GM21515 (cell line): ENCODE measurements at regions not wholly inside any gene's neighbourhood (a gene's known extent, or its start where the extent isn't known, plus 50 kb on each side); places are given as distances from the start of the nearest gene placed in this dataset.

Experiments used
- ATAC-seq: cut with Tn5 transposase; IDR thresholded peaks from one replicate; pipeline ENCODE4 v1.9.1; 2021; ENCODE audit not compliant: unreplicated experiment

DNA sequence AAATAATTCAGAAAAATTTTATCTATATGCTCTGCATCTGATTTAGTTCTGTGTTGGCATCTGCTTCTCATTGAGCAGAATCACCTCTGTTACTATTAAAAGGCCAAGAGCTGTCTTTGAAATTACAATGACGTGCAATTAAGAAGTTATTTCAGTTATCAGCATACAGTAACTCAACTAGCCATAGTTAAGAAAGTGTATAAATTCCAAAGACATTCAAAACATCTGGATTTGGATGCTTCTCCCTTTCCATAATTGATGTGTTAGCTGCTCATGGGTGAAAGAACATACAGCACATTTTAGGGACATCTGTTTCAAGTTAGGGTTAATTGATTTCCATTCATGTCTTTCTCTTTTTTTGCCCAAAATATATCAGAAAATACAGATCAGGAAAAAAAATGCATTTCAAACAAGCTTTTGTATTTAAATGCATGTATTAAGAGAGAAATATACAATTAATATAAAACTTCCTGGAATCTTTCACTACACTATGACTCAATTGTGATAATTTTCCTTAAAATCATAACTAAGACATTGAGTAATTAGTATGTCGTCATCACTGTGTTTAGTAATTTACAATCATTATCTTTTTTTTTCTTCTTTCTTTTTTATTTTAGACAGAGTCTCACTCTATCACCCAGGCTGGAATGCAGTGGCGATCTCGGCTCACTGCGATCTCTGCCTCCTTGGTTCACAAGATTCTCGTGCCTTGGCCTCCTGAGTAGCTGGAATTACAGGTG lies 82.7 kb upstream of the MBNL1 start:
- no peak for ATAC-seq

DNA sequence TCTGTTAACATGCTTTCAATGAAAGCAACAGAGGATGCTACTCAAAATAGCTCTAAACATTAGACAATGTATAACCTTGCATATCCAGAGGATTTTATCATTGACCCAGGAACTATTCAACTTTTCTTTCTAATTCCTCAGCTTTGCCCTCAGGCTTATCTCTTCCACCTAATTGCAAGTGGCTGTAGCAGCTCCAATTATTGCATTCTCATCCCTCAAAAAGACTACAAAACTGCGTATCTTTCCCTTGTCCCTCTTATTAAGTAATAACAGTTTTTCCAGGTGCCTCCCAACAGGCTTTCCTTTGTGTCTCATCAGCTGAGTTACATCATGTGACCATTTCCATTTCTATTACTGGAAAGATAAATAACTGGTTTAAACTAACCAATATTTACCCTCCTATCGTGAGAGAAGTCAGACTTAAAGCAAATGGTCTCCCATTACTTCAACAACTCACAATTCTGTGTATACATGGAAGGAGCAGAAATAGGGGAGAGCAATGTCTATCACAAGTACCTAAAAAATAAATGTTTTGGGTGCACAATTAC lies 78.0 kb upstream of the MBNL1 start:
- ATAC-seq, result no peak

DNA sequence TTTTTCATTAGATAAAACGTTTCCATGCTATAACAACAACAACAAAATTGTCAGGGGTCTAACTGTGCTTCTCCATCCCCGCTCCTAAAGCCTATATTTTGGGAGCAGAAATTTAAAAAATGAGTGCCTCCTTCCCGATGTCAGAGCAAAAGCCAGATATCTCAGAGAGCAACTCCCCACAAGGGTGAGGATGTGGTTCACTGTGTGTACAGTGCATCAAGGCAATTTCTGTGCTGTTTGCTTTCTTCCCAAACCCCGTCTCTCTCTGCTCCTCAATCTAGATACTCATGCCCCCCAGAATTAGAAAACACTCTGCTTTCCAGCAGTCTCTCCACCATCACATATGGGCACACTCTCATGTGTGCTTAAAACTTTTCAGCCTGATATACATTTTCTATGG lies 76.7 kb upstream of the MBNL1 start:
- ATAC-seq, result no peak

DNA sequence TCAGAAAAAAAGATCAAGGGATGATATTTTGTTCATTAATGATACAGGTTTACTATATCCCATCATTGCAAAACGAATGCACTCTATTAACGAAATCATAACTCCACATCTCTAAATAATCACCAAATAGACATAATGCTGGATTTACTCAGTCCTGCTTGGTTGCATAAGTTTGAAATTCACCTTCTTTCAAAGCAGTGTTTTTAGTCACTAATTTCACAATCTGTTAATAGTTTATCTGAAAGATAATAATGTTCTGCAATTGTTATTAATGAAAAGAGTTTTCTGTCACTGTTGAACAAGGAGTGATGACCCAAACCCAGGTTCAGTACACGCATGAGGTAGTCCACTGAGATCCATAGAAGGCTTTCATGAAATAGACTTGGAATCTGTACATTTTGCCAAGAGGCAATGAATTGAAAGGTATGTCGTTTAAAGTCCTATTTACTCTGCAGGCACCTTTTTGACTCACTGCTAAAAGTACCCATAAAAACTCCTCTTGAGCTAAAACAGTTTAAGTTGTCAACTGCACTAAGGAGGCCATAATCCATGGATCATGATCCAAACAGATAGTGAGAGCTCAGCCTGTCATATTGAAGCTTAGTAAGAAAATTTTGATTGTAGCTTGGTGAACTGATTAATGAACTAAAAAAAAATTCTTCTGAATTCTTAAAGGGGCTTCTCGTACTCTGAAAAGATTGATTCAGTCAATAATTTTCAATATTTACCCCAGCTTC lies 75.6 kb upstream of the MBNL1 start:
- ATAC-seq, result no peak

DNA sequence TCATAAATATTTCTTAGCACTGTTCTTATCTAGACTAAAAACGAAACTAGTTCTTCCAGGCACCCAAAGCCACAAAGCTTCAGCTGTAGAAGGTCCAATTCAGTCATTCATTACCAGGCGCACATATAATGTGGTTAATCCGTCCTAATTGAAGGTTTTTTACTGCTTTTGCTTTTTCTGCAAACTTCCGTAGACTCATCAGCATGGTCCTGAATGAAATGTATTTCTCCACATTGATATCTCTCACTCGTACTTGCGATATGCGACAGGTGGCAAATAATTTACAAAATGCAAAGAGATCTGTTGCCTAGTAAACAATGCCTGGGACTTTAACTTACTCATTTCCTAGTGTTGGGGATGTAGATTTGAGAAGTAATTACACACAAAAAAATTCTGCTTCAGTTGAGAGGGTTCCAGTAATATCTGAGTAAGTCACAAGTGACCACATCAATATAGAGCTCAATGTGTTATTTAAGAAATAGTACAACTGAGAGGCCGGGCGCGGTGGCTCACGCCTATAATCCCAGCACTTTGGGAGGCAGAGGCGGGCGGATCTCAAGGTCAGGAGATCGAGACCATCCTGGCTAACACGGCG lies 75.0 kb upstream of the MBNL1 start:
- ATAC-seq, result peak; percentile 62

DNA sequence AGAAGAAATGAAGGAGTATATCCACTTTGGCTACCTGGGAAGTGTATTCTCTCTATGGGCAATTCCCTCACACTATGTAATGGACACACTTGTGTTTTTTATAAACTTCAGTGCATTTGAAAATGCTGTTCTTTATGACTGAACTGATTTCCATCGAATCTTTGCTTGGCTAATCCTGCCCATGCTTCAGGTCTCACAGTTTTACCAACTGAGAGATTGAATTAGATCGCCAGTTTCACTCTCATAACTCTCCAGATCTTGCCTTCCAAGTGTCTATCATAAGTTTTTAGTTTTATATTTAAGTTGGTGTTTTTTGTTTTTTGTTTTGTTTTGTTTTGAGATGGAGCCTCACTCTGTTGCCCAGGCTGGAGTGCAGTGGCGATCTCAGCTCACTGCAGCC lies 73.5 kb upstream of the MBNL1 start:
- no peak for ATAC-seq

DNA sequence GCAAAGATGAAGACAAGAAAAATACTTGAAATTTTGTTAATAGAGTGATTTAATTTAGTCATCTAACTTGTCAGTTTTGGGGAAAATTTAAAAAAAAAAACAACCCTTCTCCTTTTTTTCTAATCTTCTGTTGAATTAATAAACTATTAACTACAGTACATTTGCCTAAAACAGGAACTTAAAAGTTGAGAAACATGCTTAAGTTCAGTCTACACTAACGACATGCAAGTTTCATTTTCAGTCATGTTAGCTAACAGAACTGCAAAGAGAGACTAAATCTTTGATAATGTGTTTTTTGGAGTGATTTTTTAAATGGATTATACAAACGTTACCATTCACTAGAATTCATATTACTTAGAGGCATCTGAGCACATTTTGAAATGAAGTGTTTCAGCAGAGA lies 71.9 kb upstream of the MBNL1 start:
- ATAC-seq, result no peak

DNA sequence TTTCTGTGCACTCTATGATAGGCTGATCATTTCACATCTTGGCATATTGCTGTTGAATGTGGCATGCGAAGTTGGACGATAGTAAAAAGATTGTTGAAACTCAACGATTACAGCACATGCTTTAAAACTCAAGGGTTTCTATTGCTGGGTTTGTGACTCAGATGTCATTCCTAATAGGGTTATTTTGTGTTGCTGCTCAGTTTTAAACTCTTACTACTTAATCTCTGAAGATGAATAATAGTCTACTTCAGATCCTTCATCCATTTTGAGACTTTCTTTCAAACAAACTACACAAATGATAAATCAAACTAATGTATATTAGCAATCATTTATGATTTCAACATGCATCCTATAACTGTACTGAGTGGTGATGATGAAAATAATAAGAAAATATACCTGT lies 71.3 kb upstream of the MBNL1 start:
- no peak for ATAC-seq

DNA sequence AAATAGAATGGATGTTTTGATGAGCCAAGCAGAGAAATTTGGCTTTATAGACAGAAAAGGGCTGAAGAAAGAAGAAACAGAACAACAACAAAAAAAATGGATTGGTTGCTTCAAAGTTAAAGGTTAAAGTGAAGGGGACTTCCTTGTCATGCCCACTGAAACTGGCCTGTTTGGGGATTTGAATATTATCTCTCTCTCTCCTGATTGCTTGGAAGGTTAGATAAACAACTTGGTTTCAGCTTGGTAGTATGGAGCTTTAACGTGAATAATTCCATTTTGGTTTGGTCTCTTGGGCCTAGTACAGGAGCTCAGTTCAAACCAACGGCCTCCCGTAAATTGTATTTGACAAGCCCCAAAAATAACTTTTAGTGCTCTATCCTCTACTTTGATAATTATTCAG lies 70.8 kb upstream of the MBNL1 start:
- no peak for ATAC-seq

DNA sequence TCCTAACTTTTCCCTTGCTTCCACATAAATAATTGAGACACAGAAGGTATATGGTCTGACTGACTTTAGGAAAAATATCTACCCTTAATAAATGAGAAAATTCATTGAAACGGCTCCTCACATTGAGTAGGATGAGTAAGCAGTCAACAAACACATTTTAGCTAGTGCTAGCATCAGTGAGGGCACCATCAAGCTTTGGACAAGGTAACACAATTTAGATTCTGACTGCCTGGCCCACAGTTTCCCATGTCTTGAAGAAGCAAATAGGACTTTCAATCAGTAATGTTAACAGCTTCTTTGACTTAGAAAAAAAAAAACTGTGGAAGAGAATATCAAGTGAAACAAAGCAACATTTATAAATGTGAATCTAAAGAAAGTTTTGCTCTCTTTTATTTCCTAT lies 70.1 kb upstream of the MBNL1 start:
- ATAC-seq, result no peak

DNA sequence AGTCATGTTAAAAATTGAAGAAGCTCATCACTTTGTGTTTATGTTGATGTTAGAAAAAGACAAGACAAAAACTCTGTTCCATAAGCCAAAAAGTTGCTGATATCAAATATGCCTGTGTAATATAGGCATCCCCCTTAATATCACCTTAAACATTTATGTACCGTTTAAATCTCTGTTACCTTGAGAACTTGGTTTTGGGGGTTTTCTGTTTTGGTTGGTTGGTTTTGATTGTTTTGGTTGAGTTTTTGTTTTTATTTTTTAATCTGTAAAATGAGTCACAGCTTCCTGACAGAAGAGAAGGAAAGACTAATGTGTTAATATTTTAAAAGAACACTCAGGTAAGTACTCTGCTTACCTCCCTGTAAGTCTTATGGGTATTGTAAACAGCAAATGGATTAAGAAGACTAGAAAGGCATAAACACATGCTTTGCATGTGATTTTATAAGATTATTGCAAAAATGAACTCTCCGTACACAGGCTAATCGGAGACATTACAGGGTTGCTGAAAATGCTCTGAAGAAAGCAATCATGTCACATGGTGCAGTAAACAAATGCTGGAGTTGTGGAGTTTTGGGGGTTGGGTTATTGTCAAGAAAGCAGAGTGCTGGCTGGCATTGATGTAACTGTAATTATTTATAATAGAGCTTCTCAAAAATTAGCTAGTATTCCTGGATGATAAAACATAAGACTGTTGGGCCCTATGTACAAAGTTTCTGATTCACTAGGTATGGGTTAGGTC lies 69.5 kb upstream of the MBNL1 start:
- ATAC-seq, result peak; percentile 35

DNA sequence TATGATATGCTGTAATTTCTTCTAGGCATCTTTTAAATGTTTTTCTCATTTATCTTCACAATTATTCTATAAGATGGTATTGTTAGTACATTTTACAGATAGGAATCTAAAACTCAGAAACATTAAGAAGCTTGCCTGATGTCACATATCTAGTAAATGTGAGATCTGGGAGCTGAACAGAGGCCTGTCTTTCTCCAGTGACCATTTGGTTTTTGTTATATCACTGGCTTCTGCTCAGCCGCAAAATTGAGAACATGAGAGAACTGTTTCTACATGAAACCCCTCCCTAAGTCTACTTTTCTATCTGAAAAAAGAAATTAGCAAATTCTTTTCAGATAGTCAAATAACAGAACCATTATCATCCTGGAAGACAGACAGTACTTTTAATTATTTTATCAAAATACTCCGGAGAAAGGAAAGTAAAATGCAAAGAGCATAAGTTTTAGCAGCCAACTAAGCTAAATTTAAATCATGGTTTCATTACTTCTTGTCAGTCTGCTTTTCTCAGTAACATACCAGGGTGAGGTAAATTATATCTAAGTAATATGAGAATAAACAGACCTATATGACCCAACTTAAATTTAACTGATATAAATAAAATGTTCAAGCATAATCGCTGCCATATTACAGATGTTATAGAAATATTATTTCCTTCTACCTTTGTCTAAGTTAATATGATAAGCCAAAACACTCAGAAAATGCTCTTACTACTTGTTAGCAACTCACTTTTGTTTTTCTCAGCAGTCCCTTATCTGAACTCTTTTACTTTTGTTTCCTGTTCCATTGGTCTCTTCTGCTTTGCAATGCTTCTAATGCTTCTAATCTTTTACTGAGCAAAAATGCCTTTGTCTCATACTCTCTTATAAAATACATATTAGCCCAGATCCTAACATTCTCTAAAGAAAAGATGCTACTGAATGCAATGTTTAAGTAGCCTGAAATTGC lies 68.0 kb upstream of the MBNL1 start:
- no peak for ATAC-seq

DNA sequence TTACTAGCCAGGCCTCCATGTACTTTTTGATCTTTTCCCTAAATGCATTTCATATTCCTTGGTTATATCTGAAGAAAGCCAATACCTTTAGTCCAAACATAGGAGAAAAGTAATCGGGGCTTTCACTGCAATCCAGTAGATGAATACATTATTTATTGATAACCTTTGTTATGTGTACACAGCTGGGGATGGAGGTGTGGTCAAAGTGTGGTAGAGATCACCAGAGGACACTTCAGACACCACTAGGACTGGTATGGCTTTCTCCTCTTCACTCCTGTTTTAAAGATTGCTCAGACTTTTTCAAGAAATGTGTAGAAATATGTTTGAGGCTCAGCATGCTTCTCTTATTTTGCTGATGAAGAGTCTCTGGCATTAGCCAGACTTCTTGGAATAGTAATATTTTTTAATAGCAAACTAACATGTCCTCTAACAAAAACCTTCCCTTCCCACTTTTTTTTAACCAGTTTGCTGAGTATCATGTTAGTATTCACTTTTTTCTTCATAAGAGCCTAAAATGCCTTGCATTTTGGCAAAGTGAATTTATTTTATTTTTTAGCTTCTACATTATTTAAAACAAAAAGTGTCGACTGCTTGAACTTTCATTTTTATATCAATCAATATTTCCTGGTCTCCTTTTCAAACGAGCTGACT lies 65.6 kb upstream of the MBNL1 start:
- no peak for ATAC-seq

DNA sequence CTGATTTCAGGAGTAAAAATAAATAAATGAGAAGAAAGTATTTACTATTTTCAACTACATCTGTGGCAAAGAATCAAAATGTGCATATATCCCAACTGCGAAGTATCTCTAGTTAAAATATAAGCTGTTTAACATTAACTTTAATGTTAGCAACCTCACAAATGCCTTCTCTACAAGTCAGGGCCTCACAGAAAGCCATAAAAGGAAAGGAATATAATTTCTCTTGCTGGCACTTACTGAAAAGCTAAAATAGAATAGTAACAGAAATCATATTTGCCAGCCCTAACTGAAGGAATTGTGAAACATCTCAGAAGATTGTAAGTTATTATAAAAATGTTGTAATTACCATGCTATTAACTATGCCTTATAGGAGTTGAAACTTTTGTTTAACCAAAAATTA lies 65.1 kb upstream of the MBNL1 start:
- ATAC-seq, result no peak

DNA sequence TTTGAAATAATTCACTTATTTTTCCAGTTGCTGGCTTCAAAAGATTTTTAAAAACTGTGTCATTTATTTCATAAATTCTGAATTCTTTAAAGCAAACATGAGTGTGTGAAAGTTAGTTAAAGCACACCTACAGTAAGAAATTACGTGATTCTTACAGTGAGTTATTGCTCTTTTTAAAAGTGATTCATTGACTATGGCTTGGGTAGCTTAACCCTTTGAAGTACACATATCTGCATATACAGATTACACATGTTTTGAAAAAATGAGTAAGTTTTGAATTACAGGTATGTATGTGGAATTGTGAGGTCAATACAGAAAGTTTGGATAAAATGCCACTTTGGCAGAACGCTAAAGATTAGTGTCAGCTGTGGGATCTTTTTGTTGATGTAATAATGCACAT lies 64.5 kb upstream of the MBNL1 start:
- no peak for ATAC-seq

DNA sequence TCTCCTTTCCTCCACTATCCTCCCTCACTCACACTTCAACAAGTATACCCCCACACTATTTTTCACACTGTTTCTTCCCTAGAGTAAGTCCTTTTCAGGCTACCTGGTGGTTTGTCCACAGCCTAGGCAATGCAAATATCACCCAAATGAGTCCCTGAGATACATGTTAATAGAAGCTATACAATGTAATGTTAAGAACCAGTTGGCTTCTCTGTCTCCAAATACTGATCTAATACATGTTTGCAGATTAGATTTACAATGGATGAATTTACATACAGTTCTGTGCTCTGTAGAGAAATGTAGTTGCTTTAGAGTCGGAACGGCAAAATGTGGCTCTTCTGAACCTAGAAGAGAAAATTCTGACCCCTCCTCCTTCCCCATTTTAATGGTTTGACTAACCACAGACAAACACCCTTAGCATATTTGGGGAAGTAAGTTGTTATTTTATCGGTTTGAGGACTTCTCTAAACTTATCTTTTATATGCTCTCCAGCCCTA lies 63.6 kb upstream of the MBNL1 start:
- ATAC-seq, result peak; percentile 45

DNA sequence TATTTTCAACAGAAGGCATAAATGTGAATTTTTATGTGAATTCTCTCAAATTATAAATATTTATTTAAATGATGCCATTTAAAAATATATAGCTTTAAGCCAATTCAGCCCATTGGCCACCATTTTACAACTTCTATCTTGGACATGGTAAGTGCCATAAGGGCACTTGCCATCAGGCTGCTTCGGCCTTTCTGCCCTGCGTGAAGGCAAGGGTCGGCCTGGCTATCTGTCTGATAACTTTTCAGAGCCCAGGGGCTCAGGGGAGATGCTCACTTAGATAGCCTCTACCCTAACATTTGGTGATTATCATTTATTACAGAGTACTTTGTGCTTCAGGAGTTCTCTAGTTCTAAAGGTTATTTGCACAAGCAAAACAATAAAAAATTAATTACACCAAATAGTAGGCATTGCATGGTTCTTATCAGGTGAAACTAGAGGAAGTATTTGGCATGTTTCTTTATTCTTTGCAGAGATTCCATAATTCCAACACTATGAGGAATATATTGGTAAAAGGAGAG lies 62.4 kb upstream of the MBNL1 start:
- no peak for ATAC-seq

DNA sequence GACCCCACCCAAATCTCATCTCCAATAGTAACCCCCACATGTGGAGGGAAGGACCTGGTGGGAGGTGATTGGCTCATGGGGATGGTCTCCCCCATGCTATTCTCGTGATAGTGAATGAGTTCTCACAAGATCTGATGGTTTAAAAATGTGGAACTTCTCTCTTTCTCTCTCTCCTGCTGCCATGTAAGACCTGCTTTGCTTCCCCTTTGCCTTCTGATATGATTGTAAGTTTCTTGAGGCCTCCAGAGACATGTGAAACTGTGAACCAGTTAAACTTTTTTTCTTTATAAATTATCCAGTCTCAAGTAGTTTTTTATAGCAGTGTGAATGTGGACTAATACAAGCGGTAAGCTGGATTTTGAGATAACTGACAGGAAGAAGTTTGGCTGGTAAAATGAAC lies 60.3 kb upstream of the MBNL1 start:
- ATAC-seq, result no peak

DNA sequence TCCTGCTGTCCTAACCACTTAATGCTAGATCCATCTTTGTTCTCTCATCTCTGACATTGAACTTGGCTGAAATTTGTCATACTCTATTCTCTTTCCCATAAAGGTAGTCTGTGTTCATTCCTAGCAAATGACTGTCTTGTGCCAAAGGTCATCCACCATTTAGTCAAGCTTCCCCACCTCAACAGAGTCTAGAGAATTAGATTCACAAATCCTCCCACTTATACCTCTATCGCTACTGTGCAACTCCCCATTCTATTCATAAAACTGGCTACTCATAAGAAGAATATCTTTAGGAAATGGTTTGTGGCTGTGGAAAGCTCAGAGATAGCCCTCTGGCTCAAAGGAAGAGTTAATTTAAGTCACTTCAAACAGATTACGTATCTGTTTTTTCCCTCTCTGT lies 59.7 kb upstream of the MBNL1 start:
- ATAC-seq, result no peak
